ENCODE measurements at regions not wholly inside any gene's neighbourhood (a gene's known extent, or its start where the extent isn't known, plus 50 kb on each side); places are given as distances from the start of the nearest gene placed in this dataset.

- no peak for DNase-seq
Observed at GRCh38 chrX:6311540-6311939, 82.9 kb upstream of the NLGN4X start.

- DNase-seq = no peak
Observed at GRCh38 chrX:6307156-6307555, 78.5 kb upstream of the NLGN4X start.

GRCh38 chrX:6299724-6300123 is 71.1 kb upstream of the NLGN4X start:
- no peak for DNase-seq

GRCh38 chrX:6293716-6294115 is 65.0 kb upstream of the NLGN4X start:
- no peak for DNase-seq

- no peak for DNase-seq
Observed at GRCh38 chrX:6292599-6292998, 63.9 kb upstream of the NLGN4X start.

- no peak for DNase-seq
Observed at GRCh38 chrX:6291444-6291843, 62.8 kb upstream of the NLGN4X start.

GRCh38 chrX:6283826-6284225 is 55.2 kb upstream of the NLGN4X start:
- no peak for DNase-seq

GRCh38 chrX:6279277-6279909 is 50.7 kb upstream of the NLGN4X start:
- DNase-seq = no peak

Data from kidney glomerular epithelial cell (primary cell).